ENCODE measurements at regions not wholly inside any gene's neighbourhood (a gene's known extent, or its start where the extent isn't known, plus 50 kb on each side); places are given as distances from the start of the nearest gene placed in this dataset.

DNA sequence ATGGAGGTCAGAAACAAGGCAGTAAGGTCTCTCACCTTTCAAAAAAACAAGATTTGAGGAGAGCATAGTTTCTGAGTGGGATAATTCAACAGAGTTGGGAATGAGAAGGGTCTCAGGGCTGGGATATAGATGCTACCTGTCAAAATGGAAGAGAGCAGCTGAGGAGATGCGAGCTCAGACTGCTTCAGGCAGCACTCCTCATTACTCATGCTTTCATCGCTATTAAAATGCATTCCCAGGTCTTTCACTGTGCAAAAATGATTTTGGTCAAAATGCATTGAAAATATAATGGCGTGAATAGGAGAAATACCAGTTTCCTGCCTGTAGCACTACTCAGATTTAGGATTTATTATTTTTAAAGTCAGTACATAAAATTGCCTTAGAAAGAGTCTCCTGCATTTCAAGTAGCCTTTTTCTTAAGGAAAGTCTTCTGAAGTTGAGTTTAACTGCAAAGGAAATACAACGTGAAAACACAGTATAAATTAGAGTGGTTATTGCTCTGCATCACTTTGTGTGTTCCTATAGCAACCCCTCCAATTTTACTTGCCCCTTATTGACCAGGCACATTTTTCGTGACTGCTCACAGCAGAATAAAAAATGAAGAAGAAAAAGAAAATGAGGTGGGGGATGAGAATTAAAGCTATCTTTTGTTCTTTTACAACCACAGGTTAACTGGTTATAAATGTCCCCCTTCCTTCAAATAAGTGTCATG, 724.8 kb upstream of the SEMA6A start:
- TF ChIP-seq, protein P1, sequence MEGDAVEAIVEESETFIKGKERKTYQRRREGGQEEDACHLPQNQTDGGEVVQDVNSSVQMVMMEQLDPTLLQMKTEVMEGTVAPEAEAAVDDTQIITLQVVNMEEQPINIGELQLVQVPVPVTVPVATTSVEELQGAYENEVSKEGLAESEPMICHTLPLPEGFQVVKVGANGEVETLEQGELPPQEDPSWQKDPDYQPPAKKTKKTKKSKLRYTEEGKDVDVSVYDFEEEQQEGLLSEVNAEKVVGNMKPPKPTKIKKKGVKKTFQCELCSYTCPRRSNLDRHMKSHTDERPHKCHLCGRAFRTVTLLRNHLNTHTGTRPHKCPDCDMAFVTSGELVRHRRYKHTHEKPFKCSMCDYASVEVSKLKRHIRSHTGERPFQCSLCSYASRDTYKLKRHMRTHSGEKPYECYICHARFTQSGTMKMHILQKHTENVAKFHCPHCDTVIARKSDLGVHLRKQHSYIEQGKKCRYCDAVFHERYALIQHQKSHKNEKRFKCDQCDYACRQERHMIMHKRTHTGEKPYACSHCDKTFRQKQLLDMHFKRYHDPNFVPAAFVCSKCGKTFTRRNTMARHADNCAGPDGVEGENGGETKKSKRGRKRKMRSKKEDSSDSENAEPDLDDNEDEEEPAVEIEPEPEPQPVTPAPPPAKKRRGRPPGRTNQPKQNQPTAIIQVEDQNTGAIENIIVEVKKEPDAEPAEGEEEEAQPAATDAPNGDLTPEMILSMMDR (conservative IDR thresholded peaks at IDR 0.05; ENCODE audit: low read depth in 2 of 2) = no peak
- TF ChIP-seq EZH2phosphoT487 (IDR thresholded peaks at IDR 0.05; ENCODE audit: unreplicated experiment) = no peak
- no peak for TF ChIP-seq EZH2 (IDR thresholded peaks at IDR 0.05; ENCODE audit: low read depth, unreplicated experiment)
- TF ChIP-seq POLR2AphosphoS5 (IDR thresholded peaks at IDR 0.05; ENCODE audit: low read depth) = no peak
- no peak for TF ChIP-seq STAT1 (IDR thresholded peaks at IDR 0.05; ENCODE audit: unreplicated experiment)
- TF ChIP-seq NANOG (IDR thresholded peaks at IDR 0.05; ENCODE audit: borderline replicate concordance) = no peak
- TF ChIP-seq JUNB (IDR thresholded peaks at IDR 0.05; ENCODE audit: unreplicated experiment) = no peak
- TF ChIP-seq, protein P2, sequence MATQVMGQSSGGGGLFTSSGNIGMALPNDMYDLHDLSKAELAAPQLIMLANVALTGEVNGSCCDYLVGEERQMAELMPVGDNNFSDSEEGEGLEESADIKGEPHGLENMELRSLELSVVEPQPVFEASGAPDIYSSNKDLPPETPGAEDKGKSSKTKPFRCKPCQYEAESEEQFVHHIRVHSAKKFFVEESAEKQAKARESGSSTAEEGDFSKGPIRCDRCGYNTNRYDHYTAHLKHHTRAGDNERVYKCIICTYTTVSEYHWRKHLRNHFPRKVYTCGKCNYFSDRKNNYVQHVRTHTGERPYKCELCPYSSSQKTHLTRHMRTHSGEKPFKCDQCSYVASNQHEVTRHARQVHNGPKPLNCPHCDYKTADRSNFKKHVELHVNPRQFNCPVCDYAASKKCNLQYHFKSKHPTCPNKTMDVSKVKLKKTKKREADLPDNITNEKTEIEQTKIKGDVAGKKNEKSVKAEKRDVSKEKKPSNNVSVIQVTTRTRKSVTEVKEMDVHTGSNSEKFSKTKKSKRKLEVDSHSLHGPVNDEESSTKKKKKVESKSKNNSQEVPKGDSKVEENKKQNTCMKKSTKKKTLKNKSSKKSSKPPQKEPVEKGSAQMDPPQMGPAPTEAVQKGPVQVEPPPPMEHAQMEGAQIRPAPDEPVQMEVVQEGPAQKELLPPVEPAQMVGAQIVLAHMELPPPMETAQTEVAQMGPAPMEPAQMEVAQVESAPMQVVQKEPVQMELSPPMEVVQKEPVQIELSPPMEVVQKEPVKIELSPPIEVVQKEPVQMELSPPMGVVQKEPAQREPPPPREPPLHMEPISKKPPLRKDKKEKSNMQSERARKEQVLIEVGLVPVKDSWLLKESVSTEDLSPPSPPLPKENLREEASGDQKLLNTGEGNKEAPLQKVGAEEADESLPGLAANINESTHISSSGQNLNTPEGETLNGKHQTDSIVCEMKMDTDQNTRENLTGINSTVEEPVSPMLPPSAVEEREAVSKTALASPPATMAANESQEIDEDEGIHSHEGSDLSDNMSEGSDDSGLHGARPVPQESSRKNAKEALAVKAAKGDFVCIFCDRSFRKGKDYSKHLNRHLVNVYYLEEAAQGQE (IDR thresholded peaks at IDR 0.05; ENCODE audit: unreplicated experiment) = no peak

All from GM23338 (cell line).